ENCODE measurements at regions not wholly inside any gene's neighbourhood (a gene's known extent, or its start where the extent isn't known, plus 50 kb on each side); places are given as distances from the start of the nearest gene placed in this dataset.

- SMC1A ChIA-PET (ENCODE audit: uncharacterized antibody, unreplicated experiment): no interaction called here
- no peak for FAIRE-seq
- RAD21 ChIA-PET (ENCODE audit: unreplicated experiment): no interaction called here
- ATAC-seq: no peak
- in situ Hi-C loops (cut with MboI): no loop called here
- no peaks in the 10 kb centered on the region; a peak in 1 of 4 replicates for H3K27me3 ChIP-seq (replicated peaks in 1 of 2; ENCODE audit: control insufficient read depth in 2 of 2, insufficient read depth in 2 of 2, low read length in 1 of 2)
- CTCF ChIA-PET: interaction anchor here (1.1 kb wide), 2 partner anchors 68 to 169 kb away, joined by 3 read pairs; no protein-coding TSS in a partner anchor
- no peaks in the 10 kb centered on the region for H3K36me3 ChIP-seq (ENCODE audit: control insufficient read depth in 2 of 2, insufficient read depth in 2 of 2, low read length in 1 of 2)
- no peaks in the 10 kb centered on the region for H3K4me1 ChIP-seq (ENCODE audit: control insufficient read depth, insufficient read depth, low read length)
- no peaks in the 10 kb centered on the region for H4K20me1 ChIP-seq (ENCODE audit: control insufficient read depth, insufficient read depth)
- intact Hi-C loops (cut with micrococcal nuclease; ENCODE audit: unreplicated experiment): no loop called here
- no peak for DNase-seq (ENCODE audit: low read depth, low spot score)
- H3K9me3 ChIP-seq (replicated peaks; ENCODE audit: control insufficient read depth, insufficient read depth, low read length): no peaks in the 10 kb centered on the region
- H3K9ac ChIP-seq (ENCODE audit: control insufficient read depth, insufficient read depth, low read length): no peak overlapping the region
- H3K4me2 ChIP-seq (ENCODE audit: control insufficient read depth, insufficient read depth): no peak overlapping the region
- H2AFZ ChIP-seq (ENCODE audit: control insufficient read depth, low read depth, low read length): no peak overlapping the region
- TF ChIP-seq TBL1XR1 (IDR thresholded peaks at IDR 0.05; ENCODE audit: low read depth, low read length) (no peak), CTCF (IDR thresholded peaks at IDR 0.05 in 2 of 3, conservative IDR thresholded peaks at IDR 0.05 in 1 of 3; ENCODE audit: control insufficient read depth in 2 of 3, extremely low read depth in 1 of 3, insufficient read depth in 1 of 3, low read depth in 3 of 3, low read length in 3 of 3) (0 out of 6 replicates have a peak, but pooled peaks of 1 of the 3 experiments have one; percentile 14), RAD21 (IDR thresholded peaks at IDR 0.05; ENCODE audit: insufficient read depth, low read depth, low read length) (0 out of 2 replicates have a peak, but pooled peaks have one; percentile 5)
- no peak overlapping the region for H3K4me3 ChIP-seq
- 43% methylated on average over 10 of the region's 10 CpGs for WGBS (ENCODE audit: insufficient coverage, insufficient replicate concordance, low lambda C conversion rate, missing lambda C conversion rate)
- H3K79me2 ChIP-seq (ENCODE audit: control insufficient read depth, insufficient read depth, low read length): no peaks in the 10 kb centered on the region
- H3K27ac ChIP-seq (ENCODE audit: control insufficient read depth, insufficient read depth): no peak overlapping the region
- POLR2A ChIA-PET: no interaction called here
- no TSS peak for BruUV-seq (replicated peaks)
Measured at GRCh38 chr7:106978425-106979420, 65.8 kb upstream of the PRKAR2B start.

All from GM12878 (cell line).